Omental fat pad (tissue), 3 donors: ENCODE measurements at regions not wholly inside any gene's neighbourhood (a gene's known extent, or its start where the extent isn't known, plus 50 kb on each side); places are given as distances from the start of the nearest gene placed in this dataset.
"Not testable (repeated sequence)": the region's sequence is repeated elsewhere in the genome, so short reads cannot be mapped to it uniquely, and the experiment has no call there.

Experiments
- ATAC-seq: fragments of 150-250 bp; one replicate; pipeline ENCODE4 v1.9.1; 2016; ENCODE audit warnings: mild to moderate bottlenecking, moderate library complexity; ENCODE audit not compliant: low FRiP score
- DNase-seq: peaks from one replicate; pipeline ENCODE4 v3.0.0-alpha.2; 2019; ENCODE audit warnings: low spot score
- CTCF ChIP-seq, 3 donors: fragments of 450-650 bp; IDR thresholded peaks; one replicate each; pipeline ENCODE4 v1.5.1; 2016 to 2017; ENCODE audit warnings: antibody characterized with exemption in 3 of 3, mild to moderate bottlenecking in 3 of 3, moderate library complexity in 2 of 3

- TF ChIP-seq CTCF (IDR thresholded peaks at IDR 0.05): no peak
- no peak for ATAC-seq
- DNase-seq: no peak
Measured at GRCh38 chr12:29023436-29024076, 125.5 kb upstream of the FAR2 start.

- TF ChIP-seq CTCF (IDR thresholded peaks at IDR 0.05): no peak
- ATAC-seq: no peak
- no peak for DNase-seq
Measured at GRCh38 chr12:29024117-29024516, 125.0 kb upstream of the FAR2 start.

- DNase-seq: no peak
- ATAC-seq: no peak
- TF ChIP-seq CTCF (IDR thresholded peaks at IDR 0.05): no peak
Measured at GRCh38 chr12:29025937-29026336, 123.1 kb upstream of the FAR2 start.

- TF ChIP-seq CTCF (IDR thresholded peaks at IDR 0.05): no peak
- DNase-seq: no peak
- no peak for ATAC-seq
Measured at GRCh38 chr12:29026419-29026818, 122.7 kb upstream of the FAR2 start.

GRCh38 chr12:29029484-29029883, 119.6 kb upstream of the FAR2 start:
- not testable (repeated sequence) for DNase-seq, ATAC-seq

GRCh38 chr12:29030006-29030405, 119.1 kb upstream of the FAR2 start:
- no peak for TF ChIP-seq CTCF (IDR thresholded peaks at IDR 0.05)
- ATAC-seq: no peak
- DNase-seq: no peak

- no peak for DNase-seq
- no peak for TF ChIP-seq CTCF (IDR thresholded peaks at IDR 0.05)
- no peak for ATAC-seq
Measured at GRCh38 chr12:29032446-29032845, 116.6 kb upstream of the FAR2 start.
